22Rv1 (cell line): ENCODE measurements at regions not wholly inside any gene's neighbourhood (a gene's known extent, or its start where the extent isn't known, plus 50 kb on each side); places are given as distances from the start of the nearest gene placed in this dataset.

Experiments
- H3K27ac ChIP-seq: fragments of 450-650 bp; 2 replicates; pipeline ENCODE4 v1.5.1; 2017
- ZFX ChIP-seq: fragments of 450-650 bp; IDR thresholded peaks from 2 replicates; pipeline ENCODE4 v1.6.1; 2017; ENCODE audit warnings: antibody characterized with exemption, borderline replicate concordance
- TF ChIP-seq, protein P1 (sequence below): fragments of 450-650 bp; IDR thresholded peaks from 2 replicates; pipeline ENCODE4 v1.5.1; 2017; ENCODE audit warnings: mild to moderate bottlenecking

DNA sequence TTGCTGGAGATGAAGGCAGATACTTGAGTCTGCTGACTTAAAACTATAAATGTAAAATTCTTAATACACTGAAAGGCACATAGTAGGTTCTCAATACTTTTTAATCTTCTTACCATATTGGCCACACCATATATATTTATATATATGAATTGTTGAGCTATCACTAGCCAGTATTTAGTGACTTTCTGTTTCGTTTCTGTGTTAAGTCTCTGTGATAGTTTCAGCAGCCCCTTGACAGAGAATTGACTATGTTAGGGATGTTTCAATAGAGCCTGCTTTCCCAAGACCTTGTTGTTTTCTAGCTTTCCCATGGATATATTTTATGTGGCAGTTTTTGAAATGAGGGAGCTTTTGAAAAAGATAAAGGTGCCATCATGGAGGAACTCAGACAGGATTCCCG lies 206.5 kb upstream of the GOT2 start:
- TF ChIP-seq ZFX, result no peak
- TF ChIP-seq, protein P1, sequence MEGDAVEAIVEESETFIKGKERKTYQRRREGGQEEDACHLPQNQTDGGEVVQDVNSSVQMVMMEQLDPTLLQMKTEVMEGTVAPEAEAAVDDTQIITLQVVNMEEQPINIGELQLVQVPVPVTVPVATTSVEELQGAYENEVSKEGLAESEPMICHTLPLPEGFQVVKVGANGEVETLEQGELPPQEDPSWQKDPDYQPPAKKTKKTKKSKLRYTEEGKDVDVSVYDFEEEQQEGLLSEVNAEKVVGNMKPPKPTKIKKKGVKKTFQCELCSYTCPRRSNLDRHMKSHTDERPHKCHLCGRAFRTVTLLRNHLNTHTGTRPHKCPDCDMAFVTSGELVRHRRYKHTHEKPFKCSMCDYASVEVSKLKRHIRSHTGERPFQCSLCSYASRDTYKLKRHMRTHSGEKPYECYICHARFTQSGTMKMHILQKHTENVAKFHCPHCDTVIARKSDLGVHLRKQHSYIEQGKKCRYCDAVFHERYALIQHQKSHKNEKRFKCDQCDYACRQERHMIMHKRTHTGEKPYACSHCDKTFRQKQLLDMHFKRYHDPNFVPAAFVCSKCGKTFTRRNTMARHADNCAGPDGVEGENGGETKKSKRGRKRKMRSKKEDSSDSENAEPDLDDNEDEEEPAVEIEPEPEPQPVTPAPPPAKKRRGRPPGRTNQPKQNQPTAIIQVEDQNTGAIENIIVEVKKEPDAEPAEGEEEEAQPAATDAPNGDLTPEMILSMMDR, result no peak
- no peak overlapping the region for H3K27ac ChIP-seq

DNA sequence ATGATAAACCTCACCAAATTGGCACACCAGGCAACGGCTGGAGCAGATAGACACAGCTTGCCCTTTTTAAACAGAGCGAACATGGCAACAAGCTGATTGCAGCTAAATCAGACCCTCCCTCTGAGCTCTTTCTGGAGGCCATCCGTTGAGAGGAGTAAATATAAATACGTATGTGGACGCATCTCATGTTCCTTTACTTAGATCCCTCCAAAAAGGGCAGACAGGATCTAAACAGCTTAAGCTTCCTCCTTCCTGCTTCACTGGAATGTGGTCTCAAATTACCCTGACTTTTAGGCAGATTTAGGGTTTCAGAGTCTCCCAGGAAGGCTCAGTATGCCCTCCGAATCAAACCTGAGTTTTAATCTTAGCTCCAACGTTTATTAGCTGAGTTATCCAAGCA lies 204.7 kb upstream of the GOT2 start:
- H3K27ac ChIP-seq, result no peak overlapping the region
- TF ChIP-seq, protein P1, result no peak

DNA sequence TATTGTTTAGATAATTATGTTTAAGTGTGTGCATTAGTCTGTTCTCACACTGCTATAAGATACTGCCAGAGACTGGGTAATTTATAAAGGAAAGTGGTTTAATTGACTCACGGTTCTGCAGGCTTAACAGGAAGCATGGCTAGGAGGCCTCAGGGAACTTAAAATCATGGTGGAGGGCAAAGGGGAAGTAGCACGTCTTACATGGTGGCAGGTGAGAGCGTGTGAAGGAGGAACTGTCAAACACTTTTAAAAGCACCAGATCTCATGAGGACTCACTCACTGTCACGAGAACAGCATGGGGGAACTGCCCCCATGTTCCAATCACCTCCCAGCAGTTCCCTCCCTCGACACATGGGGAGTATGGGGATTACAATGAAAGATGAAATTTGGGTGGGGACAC lies 203.5 kb upstream of the GOT2 start:
- no peak overlapping the region for H3K27ac ChIP-seq
- TF ChIP-seq, protein P1, result no peak
- no peak for TF ChIP-seq ZFX

DNA sequence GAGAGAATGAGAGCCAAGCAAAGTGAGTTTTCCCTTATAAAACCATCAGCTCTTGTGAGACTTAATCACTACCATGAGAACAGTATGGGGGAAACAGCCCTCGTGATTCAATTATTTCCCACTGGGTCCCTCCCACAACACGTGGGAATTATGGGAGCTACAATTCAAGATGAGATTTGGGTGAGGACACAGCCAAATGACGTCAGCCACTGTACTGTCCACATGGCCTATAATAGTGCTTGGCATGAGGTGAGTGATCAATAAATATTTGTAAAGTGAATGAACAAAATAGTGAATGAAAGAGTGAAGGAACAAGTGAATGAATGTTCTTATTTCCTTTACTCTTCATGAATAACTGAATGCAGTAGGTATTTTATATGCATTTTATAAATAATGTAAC lies 199.1 kb upstream of the GOT2 start:
- TF ChIP-seq, protein P1, result no peak
- no peak for TF ChIP-seq ZFX
- H3K27ac ChIP-seq, result no peak overlapping the region

DNA sequence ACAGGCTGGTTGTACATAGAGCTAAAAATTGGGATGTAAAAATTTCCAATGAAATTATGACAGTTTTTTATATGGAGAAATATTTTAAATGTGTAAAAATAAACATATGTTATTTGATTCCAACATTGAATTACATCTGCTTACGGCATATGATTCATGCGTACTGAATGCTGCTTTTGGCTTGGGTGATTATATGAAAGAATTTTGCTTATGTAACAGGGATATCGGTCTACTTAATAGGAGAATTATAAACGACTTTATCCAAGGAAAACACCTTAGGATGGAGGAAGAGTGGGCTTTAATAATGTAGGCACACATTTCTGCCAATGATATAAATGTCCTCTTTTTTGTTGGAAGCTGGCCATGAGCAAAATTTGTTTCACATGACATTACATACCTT lies 197.3 kb upstream of the GOT2 start:
- no peak overlapping the region for H3K27ac ChIP-seq
- TF ChIP-seq, protein P1, result no peak
- TF ChIP-seq ZFX, result no peak

DNA sequence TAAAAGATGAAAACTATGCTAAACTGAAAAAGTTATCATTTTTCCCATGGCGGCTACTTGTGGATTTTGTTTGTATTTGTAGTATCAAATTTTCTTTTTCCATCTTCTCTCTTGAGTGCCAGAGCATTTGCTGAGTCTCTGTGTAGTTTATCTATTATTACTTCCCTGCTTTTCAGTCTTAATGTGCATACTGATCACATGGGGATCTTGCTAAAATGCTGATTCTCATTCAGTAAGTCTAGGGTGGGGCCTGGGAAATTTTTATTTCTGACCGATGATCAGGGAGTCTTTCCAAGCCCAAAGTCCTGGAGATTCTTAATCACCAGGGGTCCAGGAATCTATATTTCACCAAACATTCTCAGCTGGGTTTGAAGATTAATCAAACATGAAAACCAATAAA lies 189.0 kb upstream of the GOT2 start:
- no peak overlapping the region for H3K27ac ChIP-seq
- no peak for TF ChIP-seq ZFX
- TF ChIP-seq, protein P1, result no peak

DNA sequence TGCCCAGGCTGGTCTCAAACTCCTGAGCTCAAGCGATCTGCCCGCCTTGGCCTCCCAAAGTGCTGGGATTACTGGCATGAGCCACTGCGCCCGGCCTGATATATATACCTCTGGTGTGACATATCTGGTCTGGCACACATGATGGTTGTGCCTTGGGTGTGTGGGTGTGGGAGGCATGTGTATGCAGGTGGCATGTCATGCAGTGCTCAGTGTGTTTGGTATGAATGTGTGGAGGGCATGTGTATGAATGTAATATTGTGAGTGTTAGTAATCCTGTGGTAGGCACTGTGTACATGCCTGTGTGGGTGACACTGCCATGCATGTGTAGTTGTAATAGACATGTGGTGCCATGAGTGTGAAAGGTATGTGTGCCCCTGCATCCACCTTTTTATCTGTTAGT lies 179.3 kb upstream of the GOT2 start:
- TF ChIP-seq, protein P1, result no peak
- TF ChIP-seq ZFX, result no peak
- no peak overlapping the region for H3K27ac ChIP-seq
